PC-9 (cell line): ENCODE measurements at regions not wholly inside any gene's neighbourhood (a gene's known extent, or its start where the extent isn't known, plus 50 kb on each side); places are given as distances from the start of the nearest gene placed in this dataset.

Experiments
- BruUV-seq: library from RNA; stranded (reverse); fragments of 400-500 nt; replicated peaks from 2 replicates; lab custom pipeline; 2021; lab: Mats Ljungman, UMichigan
- CTCF ChIA-PET: fragments of 300-600 bp; sonication (Branson Sonifier 250); formaldehyde crosslinking; loops from one replicate; lab custom pipeline; 2022; ENCODE audit warnings: antibody characterized with exemption; lab: Charles Lee
- POLR2A ChIA-PET: fragments of 300-600 bp; sonication (Branson Sonifier 250); formaldehyde crosslinking; loops from one replicate; lab custom pipeline; 2022; ENCODE audit warnings: antibody characterized with exemption; ENCODE audit not compliant: unreplicated experiment; lab: Charles Lee
- DNase-seq, 2 experiments: peaks; one replicate each; pipeline versions ENCODE4 v3.0.0 to v3.0.0-alpha.2; 2015 to 2022; ENCODE audit warnings: mixed read lengths in 1 of 2
- H2AFZ ChIP-seq: fragments of 200-600 bp; sonication (generic); 2 replicates; pipeline ENCODE4 v1.8.1; 2017; ENCODE audit warnings: antibody characterized with exemption
- H3F3A ChIP-seq: fragments of 200-600 bp; sonication (generic); 2 replicates; pipeline ENCODE4 v1.8.1; 2017; ENCODE audit warnings: antibody characterized with exemption, mild to moderate bottlenecking, low read depth; ENCODE audit not compliant: insufficient read depth
- H3K27ac ChIP-seq: fragments of 200-600 bp; sonication (generic); 2 replicates; pipeline ENCODE4 v1.6.1; 2016; ENCODE audit warnings: mixed run types
- H3K27me3 ChIP-seq: fragments of 200-600 bp; sonication (generic); 2 replicates; pipeline ENCODE4 v1.6.1; 2016; ENCODE audit warnings: low read depth, mixed run types; ENCODE audit not compliant: insufficient read depth
- H3K36me3 ChIP-seq: fragments of 200-600 bp; sonication (generic); 2 replicates; pipeline ENCODE4 v1.6.1; 2016; ENCODE audit warnings: low read depth, mixed run types
- H3K4me1 ChIP-seq: fragments of 200-600 bp; sonication (generic); replicated peaks from 2 replicates; pipeline ENCODE4 v1.6.1; 2016; ENCODE audit warnings: mixed run types; ENCODE audit not compliant: insufficient read depth
- H3K4me2 ChIP-seq: fragments of 200-600 bp; sonication (generic); 2 replicates; pipeline ENCODE4 v1.6.1; 2017; ENCODE audit warnings: mixed run types
- H3K4me3 ChIP-seq: fragments of 200-600 bp; sonication (generic); 2 replicates; pipeline ENCODE4 v1.6.1; 2016; ENCODE audit warnings: mixed run types
- H3K79me2 ChIP-seq: fragments of 200-600 bp; sonication (generic); 2 replicates; pipeline ENCODE4 v1.6.1; 2017; ENCODE audit warnings: low read depth, mixed run types
- H3K9me2 ChIP-seq: fragments of 200-600 bp; sonication (generic); 2 replicates; pipeline ENCODE4 v1.8.1; 2017; ENCODE audit warnings: mild to moderate bottlenecking; ENCODE audit not compliant: insufficient read depth
- H3K9me3 ChIP-seq: fragments of 200-600 bp; sonication (generic); 2 replicates; pipeline ENCODE4 v1.8.1; 2016; ENCODE audit warnings: low read depth; ENCODE audit not compliant: insufficient read depth
- H4K20me1 ChIP-seq: fragments of 200-600 bp; sonication (generic); 2 replicates; pipeline ENCODE4 v1.8.1; 2017; ENCODE audit not compliant: insufficient read depth
- EZH2 ChIP-seq: fragments of 200-600 bp; sonication (generic); IDR thresholded peaks from 2 replicates; pipeline ENCODE4 v1.8.0; 2017; ENCODE audit warnings: antibody characterized with exemption, low read depth
- intact Hi-C: fragments of 100-400 bp; cut with micrococcal nuclease; formaldehyde crosslinking; loops from one replicate; pipeline ENCODE4 v1.10.0; 2022; ENCODE audit not compliant: unreplicated experiment
- TF ChIP-seq, protein P1 (sequence below): fragments of 200-600 bp; sonication (generic); conservative IDR thresholded peaks from 2 replicates; pipeline ENCODE4 v1.6.1; 2017; ENCODE audit warnings: mixed run types, antibody characterized with exemption, mild to moderate bottlenecking, moderate library complexity

DNA sequence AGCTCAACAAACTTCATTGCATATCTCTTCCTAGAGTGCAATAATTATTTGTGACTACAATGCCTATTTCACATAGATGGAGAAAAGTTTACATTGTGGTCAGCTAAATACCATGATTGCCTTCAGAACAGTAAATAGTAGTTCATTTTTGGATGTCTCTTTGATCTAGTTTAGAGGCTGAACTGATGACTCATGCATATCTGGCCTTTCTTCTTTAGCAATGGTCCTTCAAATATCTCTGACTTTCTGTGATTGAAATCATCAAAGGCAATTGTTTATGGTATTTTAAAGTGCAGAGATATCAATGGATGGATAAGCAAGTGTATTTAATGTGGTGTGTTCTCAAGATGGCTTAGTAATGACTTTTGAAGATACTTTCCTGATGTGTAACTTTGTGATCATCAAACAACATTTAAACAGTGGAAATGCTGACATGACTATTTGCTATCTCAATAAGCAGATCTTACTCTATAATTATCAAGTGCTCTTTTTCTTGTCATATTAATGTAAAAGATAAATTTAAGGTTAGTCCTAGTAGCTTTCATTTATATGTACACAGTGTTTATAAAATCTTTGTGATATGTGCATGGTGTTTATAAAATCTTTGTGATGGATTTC, 523.7 kb upstream of the SLC35B3 start:
- H3K4me3 ChIP-seq, result no peak overlapping the region
- BruUV-seq, result no TSS peak
- H4K20me1 ChIP-seq, result no peaks in the 10 kb centered on the region
- no peak overlapping the region for H2AFZ ChIP-seq
- no peaks in the 10 kb centered on the region for H3K36me3 ChIP-seq
- ChIA-PET POLR2A (interaction anchor here (0.7 kb wide), 1 partner anchor 518 kb away, joined by 9 read pairs; no protein-coding TSS in a partner anchor), CTCF (no interaction called here)
- no peaks in the 10 kb centered on the region for H3K27me3 ChIP-seq
- no peaks in the 10 kb centered on the region for H3K9me2 ChIP-seq
- no peaks in the 10 kb centered on the region for H3F3A ChIP-seq
- DNase-seq, result no peak
- no peak overlapping the region for H3K4me2 ChIP-seq
- no peaks in the 10 kb centered on the region for H3K9me3 ChIP-seq
- H3K27ac ChIP-seq, result no peak overlapping the region
- no peaks in the 10 kb centered on the region for H3K79me2 ChIP-seq
- intact Hi-C loops, result no loop called here
- TF ChIP-seq, protein P1, sequence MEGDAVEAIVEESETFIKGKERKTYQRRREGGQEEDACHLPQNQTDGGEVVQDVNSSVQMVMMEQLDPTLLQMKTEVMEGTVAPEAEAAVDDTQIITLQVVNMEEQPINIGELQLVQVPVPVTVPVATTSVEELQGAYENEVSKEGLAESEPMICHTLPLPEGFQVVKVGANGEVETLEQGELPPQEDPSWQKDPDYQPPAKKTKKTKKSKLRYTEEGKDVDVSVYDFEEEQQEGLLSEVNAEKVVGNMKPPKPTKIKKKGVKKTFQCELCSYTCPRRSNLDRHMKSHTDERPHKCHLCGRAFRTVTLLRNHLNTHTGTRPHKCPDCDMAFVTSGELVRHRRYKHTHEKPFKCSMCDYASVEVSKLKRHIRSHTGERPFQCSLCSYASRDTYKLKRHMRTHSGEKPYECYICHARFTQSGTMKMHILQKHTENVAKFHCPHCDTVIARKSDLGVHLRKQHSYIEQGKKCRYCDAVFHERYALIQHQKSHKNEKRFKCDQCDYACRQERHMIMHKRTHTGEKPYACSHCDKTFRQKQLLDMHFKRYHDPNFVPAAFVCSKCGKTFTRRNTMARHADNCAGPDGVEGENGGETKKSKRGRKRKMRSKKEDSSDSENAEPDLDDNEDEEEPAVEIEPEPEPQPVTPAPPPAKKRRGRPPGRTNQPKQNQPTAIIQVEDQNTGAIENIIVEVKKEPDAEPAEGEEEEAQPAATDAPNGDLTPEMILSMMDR, result no peak
- TF ChIP-seq EZH2, result no peak
- H3K4me1 ChIP-seq, result no peaks in the 10 kb centered on the region

GRCh38 chr6:8953310-8953709, 518.0 kb upstream of the SLC35B3 start:
- Histone ChIP-seq H3K9me2 (no peaks in the 10 kb centered on the region), H3K4me2 (no peak overlapping the region), H3K4me3 (no peak overlapping the region), H3K36me3 (no peaks in the 10 kb centered on the region), H3K27ac (no peak overlapping the region), H3K4me1 (no peaks in the 10 kb centered on the region), H3F3A (no peaks in the 10 kb centered on the region), H3K9me3 (no peaks in the 10 kb centered on the region), H3K79me2 (no peaks in the 10 kb centered on the region), H2AFZ (no peak overlapping the region), H4K20me1 (no peaks in the 10 kb centered on the region), H3K27me3 (no peaks in the 10 kb centered on the region)
- intact Hi-C loops, result no loop called here
- TF ChIP-seq, protein P1, result no peak
- no peak for TF ChIP-seq EZH2
- BruUV-seq, result no TSS peak
- CTCF ChIA-PET, result no interaction called here
- DNase-seq, result no peak
- POLR2A ChIA-PET, result no interaction called here

GRCh38 chr6:8948733-8949132, 513.4 kb upstream of the SLC35B3 start:
- Histone ChIP-seq H3K27me3 (no peaks in the 10 kb centered on the region), H3K27ac (no peak overlapping the region), H2AFZ (no peak overlapping the region), H3K36me3 (no peaks in the 10 kb centered on the region), H3K4me3 (no peak overlapping the region), H3K4me2 (no peak overlapping the region), H3K9me3 (no peaks in the 10 kb centered on the region), H3K9me2 (no peaks in the 10 kb centered on the region), H3F3A (no peaks in the 10 kb centered on the region), H3K4me1 (no peaks in the 10 kb centered on the region), H3K79me2 (no peaks in the 10 kb centered on the region), H4K20me1 (no peaks in the 10 kb centered on the region)
- DNase-seq, result no peak
- intact Hi-C loops, result no loop called here
- no TSS peak for BruUV-seq
- CTCF ChIA-PET, result no interaction called here
- TF ChIP-seq EZH2, result no peak
- TF ChIP-seq, protein P1, result no peak
- POLR2A ChIA-PET, result no interaction called here
